PC-3 (cell line): ENCODE measurements at regions not wholly inside any gene's neighbourhood (a gene's known extent, or its start where the extent isn't known, plus 50 kb on each side); places are given as distances from the start of the nearest gene placed in this dataset.

Source experiments
- ATAC-seq: fragments of 200-7000 bp; cut with Tn5 transposase; 2 replicates; pipeline ENCODE4 v1.9.1; 2020; ENCODE audit warnings: mild to moderate bottlenecking, moderate library complexity
- BruUV-seq: library from RNA; stranded (reverse); fragments of 400-500 nt; replicated peaks from 2 replicates; lab custom pipeline; 2021; lab: Mats Ljungman, UMichigan
- CTCF ChIA-PET: fragments of 300-600 bp; sonication (Branson Sonifier 250); formaldehyde crosslinking; loops from one replicate; lab custom pipeline; 2022; ENCODE audit warnings: antibody characterized with exemption; lab: Charles Lee
- POLR2A ChIA-PET: fragments of 300-600 bp; sonication (Branson Sonifier 250); formaldehyde crosslinking; loops from one replicate; lab custom pipeline; 2022; ENCODE audit warnings: antibody characterized with exemption; ENCODE audit not compliant: unreplicated experiment; lab: Charles Lee
- DNase-seq: peaks from one replicate; pipeline ENCODE4 v3.0.0-alpha.2; 2015
- H2AFZ ChIP-seq: fragments of 300-600 bp; sonication (generic); 2 replicates; pipeline ENCODE4 v1.6.0; 2016; ENCODE audit warnings: antibody characterized with exemption, low read length
- H3F3A ChIP-seq: fragments of 300-600 bp; sonication (generic); one replicate; pipeline ENCODE4 v1.6.0; 2017; ENCODE audit warnings: antibody characterized with exemption, low read length, control low read depth, mild to moderate bottlenecking; ENCODE audit not compliant: unreplicated experiment
- H3K27ac ChIP-seq: fragments of 300-600 bp; sonication (generic); 2 replicates; pipeline ENCODE4 v1.5.1; 2016; ENCODE audit warnings: mild to moderate bottlenecking, low read length
- H3K27me3 ChIP-seq: fragments of 300-600 bp; sonication (generic); 2 replicates; pipeline ENCODE4 v1.6.1; 2016; ENCODE audit warnings: low read length, mixed read lengths
- H3K36me3 ChIP-seq: fragments of 300-600 bp; sonication (generic); 2 replicates; pipeline ENCODE4 v1.6.1; 2016; ENCODE audit warnings: low read depth, mixed run types, low read length, mixed read lengths
- H3K4me1 ChIP-seq: fragments of 300-600 bp; sonication (generic); 2 replicates; pipeline ENCODE4 v1.5.1; 2016; ENCODE audit warnings: low read length; ENCODE audit not compliant: insufficient read depth
- H3K4me2 ChIP-seq: fragments of 300-600 bp; sonication (generic); 2 replicates; pipeline ENCODE4 v1.6.0; 2016; ENCODE audit warnings: low read length
- H3K4me3 ChIP-seq: fragments of 300-600 bp; sonication (generic); 2 replicates; pipeline ENCODE4 v1.5.1; 2016; ENCODE audit warnings: mild to moderate bottlenecking, low read length, mixed read lengths
- H3K79me2 ChIP-seq: fragments of 300-600 bp; sonication (generic); 2 replicates; pipeline ENCODE4 v1.6.1; 2017; ENCODE audit warnings: low read length, mixed read lengths
- H3K9ac ChIP-seq: fragments of 300-600 bp; sonication (generic); 2 replicates; pipeline ENCODE4 v1.6.0; 2016; ENCODE audit warnings: mild to moderate bottlenecking, low read length
- H3K9me2 ChIP-seq: fragments of 300-600 bp; sonication (generic); replicated peaks from 2 replicates; pipeline ENCODE4 v1.6.1; 2016; ENCODE audit warnings: mixed run types, low read length, mixed read lengths
- H3K9me3 ChIP-seq: fragments of 300-600 bp; sonication (generic); 2 replicates; pipeline ENCODE4 v1.6.1; 2016; ENCODE audit warnings: low read length, mixed read lengths
- H4K20me1 ChIP-seq: fragments of 300-600 bp; sonication (generic); 2 replicates; pipeline ENCODE4 v1.6.1; 2016; ENCODE audit warnings: low read length, mixed read lengths
- CTCF ChIP-seq: fragments of 300-600 bp; sonication (generic); conservative IDR thresholded peaks from 2 replicates; pipeline ENCODE4 v1.5.1; 2017; ENCODE audit warnings: antibody characterized with exemption, low read depth, mild to moderate bottlenecking, low read length
- EZH2 ChIP-seq: fragments of 300-600 bp; sonication (generic); IDR thresholded peaks from one replicate; pipeline ENCODE4 v1.6.1; 2017; ENCODE audit warnings: antibody characterized with exemption, mild to moderate bottlenecking, low read length; ENCODE audit not compliant: unreplicated experiment
- EZH2phosphoT487 ChIP-seq: fragments of 300-600 bp; sonication (generic); IDR thresholded peaks from 2 replicates; pipeline ENCODE4 v1.6.1; 2018; ENCODE audit warnings: mild to moderate bottlenecking, antibody characterized with exemption, low read length, borderline replicate concordance
- intact Hi-C: fragments of 100-400 bp; cut with micrococcal nuclease; formaldehyde crosslinking; loops from 2 replicates; pipeline ENCODE4 v1.9.0; 2023

GRCh38 chr20:54366669-54367344 lies 108.6 kb upstream of the DOK5 start:
- H2AFZ ChIP-seq = no peak overlapping the region
- H4K20me1 ChIP-seq = 0 out of 2 replicates have a peak, but pooled peaks cover 5% of the 10 kb centered on the region
- intact Hi-C loops = no loop called here
- H3K4me1 ChIP-seq = no peaks in the 10 kb centered on the region
- H3F3A ChIP-seq = no peaks in the 10 kb centered on the region
- no peak overlapping the region for H3K27ac ChIP-seq
- no peaks in the 10 kb centered on the region for H3K9me2 ChIP-seq
- BruUV-seq = no TSS peak
- H3K36me3 ChIP-seq = no peaks in the 10 kb centered on the region
- H3K9ac ChIP-seq = no peak overlapping the region
- peaks cover 70% of the 10 kb centered on the region for H3K27me3 ChIP-seq
- POLR2A ChIA-PET = no interaction called here
- CTCF ChIA-PET = no interaction called here
- no peaks in the 10 kb centered on the region for H3K79me2 ChIP-seq
- DNase-seq (no peak), ATAC-seq (no peak)
- no peak overlapping the region for H3K4me2 ChIP-seq
- no peak for TF ChIP-seq CTCF
- no peak for TF ChIP-seq EZH2
- TF ChIP-seq EZH2phosphoT487 = no peak
- no peaks in the 10 kb centered on the region for H3K9me3 ChIP-seq
- no peak overlapping the region for H3K4me3 ChIP-seq

- 0 out of 2 replicates have a peak, but pooled peaks cover 5% of the 10 kb centered on the region for H4K20me1 ChIP-seq
- no peaks in the 10 kb centered on the region for H3K36me3 ChIP-seq
- H3K4me1 ChIP-seq = no peaks in the 10 kb centered on the region
- DNase-seq (no peak), ATAC-seq (no peak)
- peaks cover 56% of the 10 kb centered on the region for H3K27me3 ChIP-seq
- CTCF ChIA-PET = no interaction called here
- no peak overlapping the region for H3K4me3 ChIP-seq
- no peak overlapping the region for H3K4me2 ChIP-seq
- POLR2A ChIA-PET = no interaction called here
- TF ChIP-seq EZH2phosphoT487 = no peak
- TF ChIP-seq CTCF = no peak
- TF ChIP-seq EZH2 = no peak
- no peaks in the 10 kb centered on the region for H3K79me2 ChIP-seq
- H3K9me2 ChIP-seq = no peaks in the 10 kb centered on the region
- no peaks in the 10 kb centered on the region for H3F3A ChIP-seq
- BruUV-seq = no TSS peak
- no peaks in the 10 kb centered on the region for H3K9me3 ChIP-seq
- H3K9ac ChIP-seq = no peak overlapping the region
- intact Hi-C loops = no loop called here
- no peak overlapping the region for H3K27ac ChIP-seq
- no peak overlapping the region for H2AFZ ChIP-seq
Measured at GRCh38 chr20:54368570-54368969, 106.8 kb upstream of the DOK5 start.

- Histone ChIP-seq H3K27ac (no peak overlapping the region), H3K9ac (no peak overlapping the region), H2AFZ (no peak overlapping the region), H3K4me3 (no peak overlapping the region), H3F3A (no peaks in the 10 kb centered on the region), H3K27me3 (peaks cover 26% of the 10 kb centered on the region), H3K9me2 (no peaks in the 10 kb centered on the region), H3K4me2 (no peak overlapping the region), H3K4me1 (no peaks in the 10 kb centered on the region), H3K36me3 (no peaks in the 10 kb centered on the region), H4K20me1 (no peaks in the 10 kb centered on the region), H3K9me3 (no peaks in the 10 kb centered on the region), H3K79me2 (no peaks in the 10 kb centered on the region)
- ATAC-seq (no peak), DNase-seq (no peak)
- ChIA-PET POLR2A (no interaction called here), CTCF (no interaction called here)
- BruUV-seq = no TSS peak
- intact Hi-C loops = no loop called here
- TF ChIP-seq EZH2phosphoT487 (no peak), EZH2 (no peak), CTCF (no peak)
Measured at GRCh38 chr20:54372313-54372712, 103.1 kb upstream of the DOK5 start.
